NCI-H2107 (cell line): ENCODE measurements at regions not wholly inside any gene's neighbourhood (a gene's known extent, or its start where the extent isn't known, plus 50 kb on each side); places are given as distances from the start of the nearest gene placed in this dataset.
"Not testable (repeated sequence)": the region's sequence is repeated elsewhere in the genome, so short reads cannot be mapped to it uniquely, and the experiment has no call there.

Source experiments
- DNase-seq: peaks from one replicate; lab custom pipeline; 2025; lab: John Stamatoyannopoulos, UW

DNA sequence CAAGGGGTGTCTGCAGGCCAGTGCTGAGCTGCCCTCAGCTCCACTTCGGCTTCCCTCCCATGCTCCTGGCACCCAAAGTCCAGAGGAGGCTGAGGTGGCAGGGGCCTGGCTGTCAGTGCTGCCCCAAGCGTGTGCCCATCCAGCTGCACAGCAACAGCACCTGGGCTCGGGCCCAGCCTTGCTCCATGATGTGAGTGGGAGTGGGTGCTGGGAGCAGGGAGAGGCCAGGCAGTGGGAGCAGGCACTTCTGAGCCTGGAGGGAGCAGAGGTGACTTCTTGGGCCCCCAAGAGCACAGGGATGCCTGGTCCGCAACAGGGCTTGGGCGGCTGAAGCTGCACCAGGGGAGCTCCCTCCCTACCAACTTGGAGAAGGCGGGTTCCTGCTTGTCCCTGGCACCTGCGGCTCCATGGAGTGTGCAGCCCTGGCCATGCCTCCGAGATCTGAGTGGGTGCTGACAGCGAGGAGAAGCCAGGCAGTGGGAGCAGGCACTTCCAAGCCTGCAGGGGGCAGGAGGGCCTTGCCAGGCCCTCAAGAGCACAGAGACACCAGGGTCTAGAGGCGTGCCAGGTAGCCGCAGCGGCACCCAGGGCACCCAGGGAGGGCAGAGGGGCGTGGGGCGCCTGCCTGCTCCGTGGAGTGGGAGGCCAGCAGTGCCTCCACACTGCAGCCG is 366.7 kb upstream of the SGO1 start:
- DNase-seq = no peak

DNA sequence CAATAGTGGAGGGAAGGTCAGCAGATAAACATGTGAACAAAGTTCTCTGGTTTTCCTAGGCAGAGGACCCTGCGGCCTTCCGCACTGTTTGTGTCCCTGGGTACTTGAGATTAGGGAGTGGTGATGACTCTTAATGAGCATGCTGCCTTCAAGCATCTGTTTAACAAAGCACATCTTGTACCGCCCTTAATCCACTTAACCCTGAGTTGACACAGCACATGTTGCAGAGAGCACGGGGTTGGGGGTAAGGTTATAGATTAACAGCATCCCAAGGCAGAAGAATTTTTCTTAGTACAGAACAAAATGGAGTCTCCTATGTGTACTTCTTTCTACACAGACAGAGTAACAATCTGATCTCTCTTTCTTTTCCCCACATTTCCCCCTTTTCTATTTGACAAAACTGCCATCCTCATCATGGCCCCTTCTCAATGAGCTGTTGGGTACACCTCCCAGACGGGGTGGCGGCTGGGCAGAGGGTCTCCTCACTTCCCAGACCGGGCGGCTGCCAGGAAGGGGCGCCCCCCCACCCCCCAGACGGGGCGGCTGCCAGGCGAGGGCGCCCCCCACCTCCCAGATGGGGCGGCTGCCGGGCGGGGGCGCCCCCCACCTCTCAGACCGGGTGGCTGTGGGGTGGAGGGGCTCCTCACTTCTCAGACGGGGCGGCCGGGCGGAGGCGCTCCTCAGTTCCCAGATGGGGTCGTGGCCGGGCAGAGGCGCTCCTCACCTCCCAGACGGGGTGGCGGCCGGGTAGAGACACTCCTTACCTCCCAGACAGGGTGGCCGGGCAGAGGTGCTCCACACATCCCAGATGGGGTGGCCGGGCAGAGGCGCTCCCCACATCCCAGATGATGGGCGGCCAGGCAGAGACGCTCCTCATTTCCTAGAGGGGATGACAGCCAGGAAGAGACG is 361.6 kb upstream of the SGO1 start:
- not testable (repeated sequence) for DNase-seq

DNA sequence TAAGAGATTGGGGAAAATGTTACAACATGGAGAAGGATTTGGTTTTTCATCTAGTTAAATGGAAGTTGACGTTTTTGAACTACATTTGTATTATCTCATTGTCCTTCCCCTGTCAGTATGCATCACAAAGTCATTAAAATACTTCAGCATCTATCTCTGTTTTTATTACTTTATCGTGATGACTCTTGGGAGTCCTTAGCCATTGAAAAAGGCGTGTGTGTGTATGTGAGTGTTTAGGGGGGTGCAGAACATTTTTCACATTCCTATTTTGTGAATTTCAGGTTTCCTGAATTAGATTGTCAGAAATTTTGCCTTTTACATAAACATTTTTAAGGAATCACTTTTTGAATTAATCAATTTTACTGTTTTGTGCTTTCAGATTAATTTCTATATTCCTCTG is 360.6 kb upstream of the SGO1 start:
- DNase-seq = no peak

DNA sequence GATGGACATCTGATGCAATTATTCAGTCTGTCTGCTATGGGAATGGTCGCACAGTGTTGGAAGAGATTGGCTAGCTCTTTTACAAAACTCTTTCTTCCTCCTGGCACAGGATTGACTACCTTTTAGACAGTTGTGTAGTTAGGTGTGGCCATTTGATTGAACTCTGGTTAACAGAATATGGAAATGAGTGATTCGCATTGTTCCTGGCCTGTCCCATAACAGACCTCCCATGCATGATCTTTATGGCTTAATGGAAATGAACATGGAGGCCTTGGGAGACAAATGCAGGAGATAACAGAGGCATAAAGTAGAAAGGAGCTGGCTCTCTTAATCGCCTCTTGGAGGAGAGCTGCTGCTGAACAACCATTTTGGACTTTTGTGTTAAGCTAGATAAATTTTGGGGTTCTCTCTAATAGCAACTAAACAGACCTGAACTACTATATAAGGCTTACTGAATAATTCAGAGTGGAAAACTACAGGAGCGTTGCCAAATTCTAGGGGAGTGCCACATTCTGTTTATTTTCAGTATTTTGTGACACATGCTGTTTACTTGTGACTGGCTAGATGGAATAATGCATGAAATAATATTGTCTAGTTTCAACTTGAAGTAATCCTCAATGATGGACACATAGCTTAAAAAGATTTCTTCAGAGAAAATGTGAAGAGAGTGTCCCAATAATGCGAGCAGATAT is 357.7 kb upstream of the SGO1 start:
- DNase-seq = no peak

DNA sequence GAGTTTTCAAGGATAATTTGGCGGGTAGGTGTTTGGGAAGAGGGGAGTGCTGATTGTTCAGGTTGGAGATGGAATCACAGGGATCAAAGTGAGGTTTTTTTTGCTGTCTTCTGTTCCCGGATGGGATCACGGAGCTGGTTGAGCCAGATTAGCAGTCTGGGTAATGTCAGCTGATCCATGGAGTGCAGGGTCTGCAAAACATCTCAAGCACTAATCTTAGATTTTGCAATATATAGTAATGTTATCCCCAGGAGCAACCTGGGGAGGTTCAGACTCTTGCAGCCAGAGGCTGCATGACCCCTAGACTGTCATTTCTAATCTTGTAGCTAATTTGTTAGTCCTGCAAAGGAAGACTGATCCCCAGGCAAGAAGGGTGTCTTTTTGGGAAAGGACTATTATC is 354.1 kb upstream of the SGO1 start:
- DNase-seq = no peak

DNA sequence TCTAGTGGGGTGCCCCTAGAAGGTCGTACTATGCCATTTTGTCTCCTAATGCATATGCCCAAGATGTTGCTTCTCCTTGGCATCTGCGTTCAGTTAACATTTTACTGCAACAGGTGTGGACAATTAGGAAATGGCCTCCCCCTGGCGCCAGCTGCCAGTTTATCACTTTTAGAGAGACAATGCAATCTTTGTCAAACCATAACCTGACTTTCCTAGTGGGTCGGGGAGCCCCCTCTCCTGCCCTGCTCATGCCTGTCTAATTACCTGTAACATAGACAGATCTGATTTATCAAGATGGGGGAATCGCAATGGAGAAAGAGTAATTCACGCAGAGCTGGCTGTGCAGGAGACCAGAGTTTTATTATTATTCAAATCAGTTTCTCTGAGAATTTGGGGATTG is 353.7 kb upstream of the SGO1 start:
- no peak for DNase-seq

DNA sequence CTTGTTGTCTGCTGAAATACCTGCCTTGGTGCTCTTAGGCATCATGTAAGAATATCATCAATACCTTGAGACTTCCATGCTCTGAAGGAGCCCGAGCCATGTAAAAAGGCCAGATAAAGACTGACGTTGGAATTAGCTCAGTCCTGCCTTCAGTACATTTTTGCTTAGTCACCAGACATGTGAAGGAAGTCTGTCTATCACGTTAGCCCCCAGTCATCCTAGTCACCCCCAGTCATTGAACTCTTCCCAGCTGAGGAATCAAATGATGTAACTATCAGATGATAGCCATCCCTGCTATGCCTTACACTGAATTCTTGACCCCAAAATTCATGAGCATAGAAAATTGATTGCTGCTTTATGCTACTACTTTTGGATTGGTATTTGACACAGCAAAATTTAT is 351.2 kb upstream of the SGO1 start:
- DNase-seq = no peak

DNA sequence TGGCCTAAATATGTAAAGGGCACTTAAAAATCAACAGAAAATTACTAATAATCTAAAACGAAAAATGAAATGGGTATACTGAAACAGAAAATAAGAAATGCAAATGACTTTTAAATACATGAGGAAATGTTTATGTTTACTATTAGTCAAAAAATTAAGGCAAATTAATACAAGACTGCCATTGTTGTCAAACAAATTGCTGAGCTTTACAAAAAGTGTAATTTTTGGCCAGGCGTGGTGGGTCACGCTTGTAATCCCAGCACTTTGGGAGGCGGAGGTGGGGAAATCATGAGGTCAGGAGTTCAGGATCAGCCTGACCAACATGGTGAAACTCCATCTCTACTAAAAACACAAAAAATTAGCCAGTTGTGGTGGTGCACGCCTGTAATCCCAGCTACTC is 343.9 kb upstream of the SGO1 start:
- no peak for DNase-seq

DNA sequence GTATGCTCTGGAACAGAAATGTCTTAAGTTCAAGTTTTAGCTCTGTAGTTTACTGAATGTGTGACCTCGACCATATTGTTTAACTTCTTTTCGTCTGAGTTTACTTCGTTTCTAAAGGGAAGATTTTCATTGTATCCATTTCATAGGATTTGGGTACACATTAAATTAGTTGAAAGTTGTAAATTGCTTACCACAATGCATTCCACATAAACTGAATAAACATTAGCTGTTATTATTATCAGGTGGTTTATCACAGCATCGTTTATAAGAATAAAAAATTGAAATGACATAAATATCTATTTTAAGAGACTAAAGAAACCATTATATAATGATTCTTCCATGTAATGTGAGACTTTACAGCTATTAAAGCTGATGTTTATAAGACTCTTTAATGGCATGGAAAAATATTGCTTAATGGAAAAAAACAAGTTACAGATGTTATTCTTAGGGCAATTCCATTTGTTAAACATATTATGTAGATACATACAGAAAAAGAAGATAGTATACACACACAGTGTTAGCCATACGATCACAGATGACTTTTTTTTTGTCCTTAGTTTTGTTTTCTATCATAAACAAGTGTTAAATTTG is 342.3 kb upstream of the SGO1 start:
- no peak for DNase-seq

DNA sequence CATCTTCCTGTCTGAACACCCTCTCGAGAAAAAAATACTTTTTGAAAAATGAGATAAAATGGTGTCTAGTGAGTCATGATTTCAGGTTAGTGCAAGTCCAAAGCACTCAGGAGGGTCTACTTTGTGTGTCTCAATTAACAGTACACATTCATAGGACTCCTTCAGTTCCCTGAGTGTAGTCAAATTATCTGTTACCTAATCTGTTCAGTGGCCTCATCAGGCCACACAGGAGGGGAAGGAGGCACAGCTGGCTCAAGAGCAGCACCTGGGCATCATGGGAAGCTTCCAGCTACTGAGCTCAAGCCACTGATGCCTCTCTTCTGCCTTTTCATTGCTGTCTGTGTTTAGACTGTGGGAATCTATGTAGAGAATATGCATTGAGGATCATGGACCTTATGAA is 341.4 kb upstream of the SGO1 start:
- no peak for DNase-seq

DNA sequence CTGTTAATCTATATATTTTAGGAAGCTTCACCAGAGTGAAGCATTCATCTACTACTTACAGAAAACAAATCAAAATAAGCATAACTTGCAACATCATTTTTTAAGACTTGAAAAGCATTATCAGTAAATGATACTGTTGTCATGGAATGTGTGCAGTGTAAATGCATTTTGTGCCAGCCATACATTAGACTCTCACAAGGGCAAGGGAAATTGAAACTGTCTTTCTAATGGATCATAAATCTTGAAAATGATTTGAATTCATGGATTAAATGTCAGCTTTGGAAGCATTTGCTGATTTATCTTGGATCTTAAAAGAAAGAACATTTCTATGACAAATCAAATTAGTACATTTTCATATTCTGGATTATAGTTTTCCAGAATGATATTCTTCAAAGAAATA is 338.3 kb upstream of the SGO1 start:
- DNase-seq = no peak

DNA sequence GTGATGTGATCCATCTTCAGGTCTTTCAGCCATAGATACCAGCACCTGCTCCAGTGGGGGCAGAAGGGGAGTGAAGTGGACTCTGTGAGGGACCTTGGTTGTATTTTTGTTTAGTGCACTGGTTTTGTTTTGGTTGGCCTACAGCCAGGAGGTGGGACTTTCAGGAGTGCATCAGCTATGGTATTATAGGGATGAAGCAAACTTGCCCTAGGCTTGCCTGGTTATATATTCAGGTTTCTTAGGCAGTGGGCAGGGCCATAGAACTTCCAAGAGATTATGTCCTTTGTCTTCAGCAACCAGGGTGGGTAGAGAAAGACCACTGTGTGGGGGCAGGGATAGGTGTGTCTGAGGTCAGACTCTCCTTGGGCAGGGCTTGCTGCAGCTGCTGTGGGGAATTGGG is 337.3 kb upstream of the SGO1 start:
- DNase-seq = no peak

DNA sequence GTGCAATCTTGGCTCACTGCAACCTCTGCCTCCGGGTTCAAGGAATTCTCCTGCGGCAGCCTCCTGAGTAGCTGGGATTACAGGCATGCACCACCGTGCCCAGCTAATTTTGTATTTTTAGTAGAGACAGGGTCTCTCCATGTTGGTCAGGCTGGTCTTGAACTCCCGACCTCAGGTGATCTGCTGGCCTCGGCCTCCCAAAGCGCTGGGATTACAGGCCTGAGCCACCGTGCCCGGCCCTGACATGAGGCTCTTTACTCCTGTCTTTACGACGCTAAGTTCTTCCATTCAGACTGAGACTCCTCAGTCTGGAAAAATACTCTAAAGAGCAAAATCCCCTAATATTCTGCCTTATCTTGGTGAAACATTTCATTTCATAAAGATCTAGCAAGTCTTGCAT is 331.3 kb upstream of the SGO1 start:
- not testable (repeated sequence) for DNase-seq

DNA sequence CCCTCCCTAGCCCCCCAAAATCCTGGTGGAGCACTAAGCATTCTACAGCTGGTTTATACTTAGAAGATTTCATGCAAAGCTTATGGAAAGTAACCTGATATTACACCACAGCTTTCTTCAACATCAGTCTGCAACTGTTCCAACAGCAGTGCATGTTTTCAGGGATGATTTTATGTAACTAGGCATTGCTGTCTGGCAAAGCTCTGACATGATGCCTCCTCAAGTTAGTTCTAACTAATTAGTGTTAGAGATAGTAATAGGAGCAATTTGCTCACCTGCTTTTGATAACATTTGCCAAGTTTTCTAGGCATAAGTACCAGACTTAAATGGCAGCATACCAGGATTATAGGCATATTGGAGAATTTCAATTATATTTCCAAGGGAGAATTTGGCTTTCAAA is 330.3 kb upstream of the SGO1 start:
- DNase-seq = no peak

DNA sequence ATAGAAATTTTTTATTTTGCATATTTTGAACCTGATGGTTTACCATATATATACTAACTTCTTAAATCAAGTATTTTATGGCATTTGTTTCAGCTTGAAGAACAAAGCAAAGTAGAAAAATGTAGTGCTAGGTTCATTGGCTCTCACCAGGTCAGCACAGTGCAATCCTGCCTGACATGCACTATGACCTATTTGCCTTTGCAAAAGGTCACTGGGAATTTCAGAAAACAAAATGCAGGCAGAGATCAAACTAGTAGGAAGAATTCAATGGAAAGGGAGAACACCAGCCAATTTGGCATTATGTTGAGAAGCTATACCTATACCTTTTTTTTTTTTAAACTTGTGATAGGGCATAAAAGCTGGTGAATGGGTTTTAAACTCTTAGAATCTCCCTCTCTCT is 329.8 kb upstream of the SGO1 start:
- no peak for DNase-seq

DNA sequence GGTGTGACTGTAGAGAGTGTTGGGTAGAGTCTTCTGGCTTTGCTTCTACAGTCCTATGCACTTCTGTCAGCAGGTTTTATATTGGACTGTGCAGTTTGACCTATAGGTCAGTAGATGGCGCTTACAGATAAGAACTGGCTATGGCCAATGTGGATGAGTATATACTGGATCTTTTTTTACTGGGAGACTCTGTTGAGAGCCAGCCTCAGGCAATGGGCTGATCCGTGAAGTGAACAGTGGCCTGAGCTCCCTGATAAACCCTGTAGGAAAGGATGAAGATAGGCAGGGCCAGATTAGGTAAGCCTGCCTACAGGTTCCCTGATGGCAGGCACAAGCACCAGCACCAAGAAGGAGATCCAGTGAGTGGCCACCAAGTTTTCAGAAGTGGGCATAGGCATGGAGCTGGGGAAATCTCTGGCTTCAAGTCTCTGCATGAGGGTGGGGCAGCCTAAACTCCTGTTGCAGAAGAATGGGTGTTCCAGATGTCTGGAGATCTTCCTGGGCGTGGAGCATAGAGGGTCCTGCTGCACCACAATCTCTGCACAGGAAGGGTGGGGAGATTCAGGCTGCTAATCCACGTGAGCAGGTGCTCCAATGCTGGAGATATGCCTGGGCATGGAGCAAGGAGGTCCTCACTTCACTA is 326.0 kb upstream of the SGO1 start:
- DNase-seq = no peak

DNA sequence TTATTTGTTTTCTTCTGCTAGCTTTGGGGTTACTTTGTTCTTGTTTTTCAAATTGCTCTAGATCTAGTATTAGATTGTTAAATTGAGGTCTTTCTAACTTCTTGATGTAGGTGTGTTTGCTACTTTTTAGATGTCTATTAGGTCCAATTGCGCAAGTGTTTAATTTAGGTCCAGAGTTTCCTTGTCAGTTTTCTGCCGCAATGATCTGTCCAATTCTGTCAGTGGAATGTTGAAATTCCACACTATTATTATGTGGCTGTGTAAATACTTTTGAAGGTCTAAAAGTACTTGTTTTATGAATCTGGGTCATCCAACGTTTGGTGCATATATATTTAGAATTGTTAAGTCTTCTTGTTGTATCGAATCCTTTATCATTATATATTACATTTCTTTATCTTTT is 324.4 kb upstream of the SGO1 start:
- DNase-seq = no peak

DNA sequence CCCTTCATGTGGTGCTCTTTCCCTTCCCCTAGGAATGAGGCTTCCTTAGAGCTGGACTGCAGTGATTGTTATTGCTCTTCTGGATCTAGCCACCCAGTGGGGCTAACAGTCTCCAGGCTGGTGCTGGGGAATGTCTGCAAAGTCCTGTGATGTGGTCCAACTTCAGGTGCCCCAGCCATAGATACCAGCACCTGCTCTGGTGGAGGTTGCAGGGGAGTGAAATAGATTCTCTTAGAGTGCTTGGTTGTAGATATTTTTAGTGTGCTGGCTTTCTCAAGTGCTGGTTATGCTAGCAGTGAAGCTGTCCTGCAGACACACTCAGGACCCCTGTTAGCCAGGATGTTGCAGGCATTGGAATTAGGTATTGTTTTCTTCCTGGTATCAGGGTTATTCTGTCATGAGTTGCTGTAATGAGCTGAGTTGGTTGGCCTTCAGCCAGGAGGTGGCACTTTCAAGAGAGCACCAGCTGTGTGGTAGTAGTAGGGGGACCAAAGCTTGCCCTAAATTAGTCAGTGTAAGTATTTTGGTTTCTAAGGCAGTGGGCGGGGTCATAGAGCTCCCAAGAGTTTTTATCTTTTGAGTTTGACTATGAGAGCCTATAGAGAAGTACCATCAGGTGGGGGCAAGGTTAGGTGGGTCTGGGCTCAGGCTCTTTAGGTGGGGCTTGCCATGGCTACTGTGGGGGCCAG is 317.5 kb upstream of the SGO1 start:
- DNase-seq = no peak

DNA sequence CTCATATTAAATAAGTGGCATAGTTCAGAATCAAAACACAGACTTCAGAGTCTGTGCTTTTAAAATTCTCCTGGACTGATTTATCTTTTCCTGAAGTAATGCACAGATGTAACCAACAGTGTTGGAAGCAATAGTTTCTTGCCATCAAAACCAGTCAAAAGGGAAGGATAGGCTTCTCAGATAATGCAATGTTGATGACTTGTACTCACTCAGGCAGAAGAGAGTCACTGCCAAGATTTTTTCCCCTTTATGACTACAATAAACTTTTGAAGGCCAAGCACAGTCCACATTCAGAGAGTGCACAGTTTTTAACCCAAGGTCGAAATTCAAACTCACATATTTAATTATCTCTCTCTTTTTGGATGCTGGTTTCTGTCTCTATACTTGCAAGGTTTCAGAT is 305.0 kb upstream of the SGO1 start:
- no peak for DNase-seq

DNA sequence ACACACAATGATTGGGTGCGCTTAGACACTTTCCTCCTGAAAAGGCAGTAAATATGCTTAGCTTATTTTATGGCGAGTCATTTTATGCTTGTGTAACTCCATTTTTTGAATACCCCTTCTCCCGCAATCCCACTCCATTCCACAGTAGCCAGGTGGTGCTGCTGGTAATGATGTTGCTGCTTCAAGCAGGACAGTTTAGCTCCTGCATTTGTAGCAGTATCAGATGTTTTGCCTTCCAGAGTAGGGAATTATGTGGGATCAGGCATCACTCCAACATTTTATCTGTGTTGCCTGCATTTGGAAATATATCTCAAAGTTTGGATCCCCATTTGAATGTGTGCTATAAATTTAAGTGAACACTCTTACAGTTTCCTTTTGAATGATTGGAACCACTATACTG is 302.1 kb upstream of the SGO1 start:
- DNase-seq = no peak

DNA sequence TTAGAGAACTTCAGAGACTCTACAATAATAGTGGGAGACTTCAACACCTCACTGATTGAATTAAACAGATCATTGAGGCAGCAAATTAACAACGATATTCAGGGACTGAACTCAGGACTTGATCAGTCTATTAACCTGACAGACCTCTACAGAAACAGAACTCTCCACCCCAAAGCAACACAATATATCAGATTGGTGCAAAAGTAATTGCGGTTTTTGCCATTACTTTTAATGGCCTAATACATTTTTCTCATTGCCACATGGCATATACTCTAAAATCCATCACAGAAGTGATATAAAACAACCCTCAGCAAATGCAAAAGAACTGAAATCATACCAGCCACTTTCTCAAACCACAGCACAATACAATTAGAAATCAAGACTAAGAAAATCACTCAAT is 298.1 kb upstream of the SGO1 start:
- no peak for DNase-seq

DNA sequence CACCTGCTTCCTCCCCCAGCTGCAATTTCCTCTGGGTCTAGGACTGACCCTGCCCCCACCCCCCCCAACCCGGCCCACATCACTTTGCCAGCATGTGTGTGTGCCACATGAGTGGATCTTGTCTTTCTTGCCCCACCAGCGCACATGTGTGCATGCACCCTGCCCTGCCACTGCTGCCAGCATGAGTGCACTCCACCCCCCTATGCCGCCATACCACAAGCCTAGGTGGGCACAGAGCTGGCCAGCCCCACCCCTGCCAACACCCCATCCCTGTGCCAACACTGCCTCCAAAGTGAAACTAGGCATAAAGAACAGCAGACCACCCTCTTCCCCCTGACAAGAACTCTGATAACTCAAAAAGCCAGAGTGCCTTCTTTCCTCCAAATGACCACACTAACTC is 296.3 kb upstream of the SGO1 start:
- no peak for DNase-seq
